ENCODE measurements at regions not wholly inside any gene's neighbourhood (a gene's known extent, or its start where the extent isn't known, plus 50 kb on each side); places are given as distances from the start of the nearest gene placed in this dataset.

- no peak for TF ChIP-seq ZNF462 (CRISPR knock-in tag; IDR thresholded peaks at IDR 0.05)
Measured at GRCh38 chr10:107834706-107835105, 670.2 kb upstream of the SORCS1 start (continued).

- no peak overlapping the region for H3K4me3 ChIP-seq
- no peaks in the 10 kb centered on the region; the same call in 1 of the 2 replicates for H3K4me1 ChIP-seq (ENCODE audit: insufficient read depth)
- H3K36me3 ChIP-seq (ENCODE audit: insufficient read depth), result peaks cover 5% of the 10 kb centered on the region; the same call in 1 of the 2 replicates
- 0 out of 2 replicates have a peak, but pooled peaks cover 4% of the 10 kb centered on the region for H3K9me2 ChIP-seq (ENCODE audit: insufficient read depth)
- H3K27me3 Mint-ChIP-seq (ENCODE audit: insufficient read depth, low read depth, poor library complexity), result peaks cover 7% of the 10 kb centered on the region
- H3K79me2 ChIP-seq (replicated peaks; ENCODE audit: insufficient read depth), result no peaks in the 10 kb centered on the region
- no peak for TF ChIP-seq EZH2phosphoT487 (IDR thresholded peaks at IDR 0.05; ENCODE audit: unreplicated experiment)
- TF ChIP-seq JUNB (IDR thresholded peaks at IDR 0.05; ENCODE audit: unreplicated experiment), result no peak
- TF ChIP-seq EZH2 (IDR thresholded peaks at IDR 0.05; ENCODE audit: low read depth, unreplicated experiment), result no peak
- no peak for TF ChIP-seq CREB1 (CRISPR knock-in tag; IDR thresholded peaks at IDR 0.05; ENCODE audit: low read depth)
- no peak overlapping the region for H3K27ac ChIP-seq (ENCODE audit: low read depth)
- H3K4me2 ChIP-seq, result no peak overlapping the region
- DNase-seq (ENCODE audit: low spot score) (no peak), ATAC-seq (no peak)
- H3K27me3 ChIP-seq (ENCODE audit: insufficient read depth), result no peaks in the 10 kb centered on the region
- H4K20me1 ChIP-seq (replicated peaks; ENCODE audit: insufficient read depth), result no peaks in the 10 kb centered on the region
- H3K9me3 Mint-ChIP-seq, result peaks cover 12% of the 10 kb centered on the region; the same call in 1 of the 3 replicates
- H3K4me1 Mint-ChIP-seq, result peaks cover 3% of the 10 kb centered on the region; the same call in 2 of the 3 replicates
- H3K36me3 Mint-ChIP-seq (ENCODE audit: low read depth), result peaks cover 8% of the 10 kb centered on the region; the same call in 2 of the 3 replicates
- no peaks in the 10 kb centered on the region for H3F3A ChIP-seq (replicated peaks; ENCODE audit: low read depth)
- H2AFZ ChIP-seq, result no peak overlapping the region
- no peak overlapping the region for H3K27ac Mint-ChIP-seq
- H3K4me3 Mint-ChIP-seq, result no peak overlapping the region
Measured at GRCh38 chr10:107831772-107832171, 667.3 kb upstream of the SORCS1 start.

Data from GM23338 (cell line).